ENCODE measurements at regions not wholly inside any gene's neighbourhood (a gene's known extent, or its start where the extent isn't known, plus 50 kb on each side); places are given as distances from the start of the nearest gene placed in this dataset.

GRCh38 chr18:44093253-44093652, 587.4 kb upstream of the SETBP1 start:
- TF ChIP-seq CTCF (IDR thresholded peaks at IDR 0.05) = no peak
- no peak for TF ChIP-seq ZFX (IDR thresholded peaks at IDR 0.05; ENCODE audit: borderline replicate concordance)
